PFSK-1 (cell line): ENCODE measurements at regions not wholly inside any gene's neighbourhood (a gene's known extent, or its start where the extent isn't known, plus 50 kb on each side); places are given as distances from the start of the nearest gene placed in this dataset.

Experiments used
- FOXP2 ChIP-seq: optimal IDR thresholded peaks from 2 replicates; pipeline ENCODE3; 2011; ENCODE audit warnings: borderline replicate concordance, control low read depth, inconsistent platforms; ENCODE audit not compliant: insufficient read depth; ENCODE audit errors: extremely low read length, extremely low read depth
- POLR2AphosphoS5 ChIP-seq: IDR thresholded peaks from 2 replicates; pipeline ENCODE4 v1.6.1; 2012; ENCODE audit warnings: low read depth, mild to moderate bottlenecking, control low read depth, low read length, moderate library complexity
- REST ChIP-seq, 2 experiments: IDR thresholded peaks; 2 replicates each; pipeline versions ENCODE4 v1.6.1 to v1.8.0; 2011 to 2012; ENCODE audit warnings: low read depth in 2 of 2, low read length in 2 of 2, control low read depth in 1 of 2, inconsistent platforms in 1 of 2, mild to moderate bottlenecking in 1 of 2, moderate library complexity in 1 of 2; ENCODE audit not compliant: insufficient read depth in 1 of 2
- SIN3A ChIP-seq: IDR thresholded peaks from 2 replicates; pipeline ENCODE4 v1.6.1; 2012; ENCODE audit warnings: mild to moderate bottlenecking, low read length, moderate library complexity, borderline replicate concordance; ENCODE audit not compliant: insufficient read depth
- TAF1 ChIP-seq: IDR thresholded peaks from 2 replicates; pipeline ENCODE4 v1.6.1; 2012; ENCODE audit warnings: low read length, control low read depth, borderline replicate concordance; ENCODE audit not compliant: insufficient read depth

GRCh38 chr4:127126718-127127117 is 506.0 kb upstream of the INTU start:
- TF ChIP-seq REST (IDR thresholded peaks at IDR 0.05; ENCODE audit: insufficient read depth in 1 of 2, low read depth in 2 of 2, low read length in 2 of 2) (no peak), SIN3A (no peak), FOXP2 (no peak)

GRCh38 chr4:127131527-127131926 is 501.2 kb upstream of the INTU start:
- TF ChIP-seq POLR2AphosphoS5: no peak
- TF ChIP-seq TAF1: no peak
- TF ChIP-seq FOXP2: no peak
- TF ChIP-seq REST (IDR thresholded peaks at IDR 0.05; ENCODE audit: insufficient read depth in 1 of 2, low read depth in 2 of 2, low read length in 2 of 2): no peak
- TF ChIP-seq SIN3A: no peak

- TF ChIP-seq FOXP2: peak; percentile 25
- TF ChIP-seq REST (IDR thresholded peaks at IDR 0.05; ENCODE audit: insufficient read depth in 1 of 2, low read depth in 2 of 2, low read length in 2 of 2): no peak
Measured at GRCh38 chr4:127134490-127134889, 498.3 kb upstream of the INTU start.

- TF ChIP-seq SIN3A (no peak), REST (IDR thresholded peaks at IDR 0.05; ENCODE audit: insufficient read depth in 1 of 2, low read depth in 2 of 2, low read length in 2 of 2) (no peak), POLR2AphosphoS5 (no peak), TAF1 (no peak), FOXP2 (no peak)
Measured at GRCh38 chr4:127138586-127138985, 494.2 kb upstream of the INTU start.

- TF ChIP-seq SIN3A: no peak
- TF ChIP-seq REST (IDR thresholded peaks at IDR 0.05; ENCODE audit: insufficient read depth in 1 of 2, low read depth in 2 of 2, low read length in 2 of 2): no peak
- TF ChIP-seq POLR2AphosphoS5: no peak
- TF ChIP-seq FOXP2: no peak
- TF ChIP-seq TAF1: no peak
Measured at GRCh38 chr4:127139788-127140286, 492.9 kb upstream of the INTU start.
